ENCODE measurements at regions not wholly inside any gene's neighbourhood (a gene's known extent, or its start where the extent isn't known, plus 50 kb on each side); places are given as distances from the start of the nearest gene placed in this dataset.

GRCh38 chr21:23725576-23725975, 1881.7 kb downstream of the MRPL39 start:
- Mint-ChIP-seq H3K9me3 (peaks cover 32% of the 10 kb centered on the region), H3K4me1 (no peaks in the 10 kb centered on the region), H3K36me3 (no peaks in the 10 kb centered on the region), H3K27me3 (ENCODE audit: low read depth) (no peaks in the 10 kb centered on the region), H3K4me3 (no peak overlapping the region), H3K27ac (no peak overlapping the region)
- no peak for TF ChIP-seq CTCF (IDR thresholded peaks at IDR 0.05; ENCODE audit: unreplicated experiment)
- DNase-seq (ENCODE audit: low spot score in 2 of 2, unreplicated experiment in 2 of 2), result no peak

- Mint-ChIP-seq H3K27ac (no peak overlapping the region), H3K4me1 (no peaks in the 10 kb centered on the region), H3K27me3 (ENCODE audit: low read depth) (peaks cover 3% of the 10 kb centered on the region), H3K36me3 (no peaks in the 10 kb centered on the region), H3K4me3 (no peak overlapping the region), H3K9me3 (peaks cover 56% of the 10 kb centered on the region)
- DNase-seq (ENCODE audit: low spot score in 2 of 2, unreplicated experiment in 2 of 2), result no peak
- no peak for TF ChIP-seq CTCF (IDR thresholded peaks at IDR 0.05; ENCODE audit: unreplicated experiment)
Measured at GRCh38 chr21:23718446-23719285, 1888.6 kb downstream of the MRPL39 start.

GRCh38 chr21:23712166-23712565, 1895.1 kb downstream of the MRPL39 start:
- no peak for TF ChIP-seq CTCF (IDR thresholded peaks at IDR 0.05; ENCODE audit: unreplicated experiment)
- H3K27me3 Mint-ChIP-seq (ENCODE audit: low read depth), result no peaks in the 10 kb centered on the region
- H3K9me3 Mint-ChIP-seq, result peaks cover 31% of the 10 kb centered on the region
- no peak for DNase-seq (ENCODE audit: low spot score in 2 of 2, unreplicated experiment in 2 of 2)
- H3K4me3 Mint-ChIP-seq, result no peak overlapping the region
- no peak overlapping the region for H3K27ac Mint-ChIP-seq
- H3K4me1 Mint-ChIP-seq, result no peaks in the 10 kb centered on the region
- H3K36me3 Mint-ChIP-seq, result no peaks in the 10 kb centered on the region

- no peak for DNase-seq (ENCODE audit: low spot score in 2 of 2, unreplicated experiment in 2 of 2)
- H3K36me3 Mint-ChIP-seq, result no peaks in the 10 kb centered on the region
- no peak overlapping the region for H3K27ac Mint-ChIP-seq
- H3K9me3 Mint-ChIP-seq, result peaks cover 31% of the 10 kb centered on the region
- no peak for TF ChIP-seq CTCF (IDR thresholded peaks at IDR 0.05; ENCODE audit: unreplicated experiment)
- H3K27me3 Mint-ChIP-seq (ENCODE audit: low read depth), result no peaks in the 10 kb centered on the region
- no peak overlapping the region for H3K4me3 Mint-ChIP-seq
- H3K4me1 Mint-ChIP-seq, result no peaks in the 10 kb centered on the region
Measured at GRCh38 chr21:23706431-23706830, 1900.8 kb downstream of the MRPL39 start.

- Mint-ChIP-seq H3K9me3 (peaks cover 57% of the 10 kb centered on the region), H3K27me3 (ENCODE audit: low read depth) (no peaks in the 10 kb centered on the region), H3K4me1 (no peaks in the 10 kb centered on the region), H3K36me3 (no peaks in the 10 kb centered on the region), H3K4me3 (no peak overlapping the region), H3K27ac (no peak overlapping the region)
- no peak for TF ChIP-seq CTCF (IDR thresholded peaks at IDR 0.05; ENCODE audit: unreplicated experiment)
- no peak for DNase-seq (ENCODE audit: low spot score in 2 of 2, unreplicated experiment in 2 of 2)
Measured at GRCh38 chr21:23699402-23699801, 1907.9 kb downstream of the MRPL39 start.

All from mesothelial cell of epicardium (in vitro differentiated cells).